ENCODE measurements at regions not wholly inside any gene's neighbourhood (a gene's known extent, or its start where the extent isn't known, plus 50 kb on each side); places are given as distances from the start of the nearest gene placed in this dataset.

DNA sequence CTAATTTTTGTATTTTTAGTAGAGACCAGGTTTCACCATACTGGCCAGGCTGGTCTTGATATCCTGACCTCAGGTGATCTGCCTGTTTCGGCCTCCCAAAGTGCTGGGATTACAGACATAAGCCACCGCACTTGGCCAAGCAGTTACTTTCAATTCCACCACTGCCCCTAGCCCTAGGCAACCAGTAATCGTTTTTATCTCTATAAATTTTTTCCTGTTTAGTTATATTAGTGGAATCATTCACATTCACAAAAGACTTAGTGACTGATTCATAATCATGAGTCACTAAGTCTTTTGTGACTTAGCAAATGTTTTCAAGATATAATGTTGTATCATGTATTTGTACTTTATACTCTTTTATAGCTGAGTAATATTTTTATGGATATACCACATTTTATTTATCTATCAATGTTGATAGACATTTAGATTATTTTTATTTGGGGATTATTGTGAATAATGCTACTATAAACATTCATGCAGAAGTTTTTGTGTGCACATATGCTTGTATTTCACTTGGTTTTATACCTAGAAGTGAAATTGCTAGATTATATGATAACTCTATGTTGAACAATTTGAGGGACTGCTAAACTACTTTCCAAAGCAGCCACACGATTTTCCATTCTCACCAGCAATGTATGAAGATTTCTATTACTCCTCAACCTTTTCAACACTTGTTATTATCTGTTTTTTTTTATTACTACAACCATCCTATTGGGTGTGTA lies 421.4 kb upstream of the ID4 start:
- Histone ChIP-seq H3K9me3 (ENCODE audit: low read length) (no peaks in the 10 kb centered on the region), H3F3A (ENCODE audit: insufficient read depth, low read length, poor library complexity, severe bottlenecking) (no peaks in the 10 kb centered on the region), H3K4me2 (ENCODE audit: low read length) (no peak overlapping the region), H3K9me2 (ENCODE audit: insufficient read depth, low read length) (no peaks in the 10 kb centered on the region), H3K36me3 (ENCODE audit: insufficient read depth, low read length) (no peaks in the 10 kb centered on the region), H4K20me1 (ENCODE audit: insufficient read depth) (no peaks in the 10 kb centered on the region), H3K4me3 (ENCODE audit: low read length) (no peak overlapping the region), H2AFZ (ENCODE audit: low read depth, low read length) (no peak overlapping the region), H3K27ac (ENCODE audit: low read length) (no peak overlapping the region), H3K27me3 (ENCODE audit: insufficient read depth, low read depth, low read length) (no peaks in the 10 kb centered on the region), H3K79me2 (replicated peaks; ENCODE audit: insufficient read depth, low read length) (no peaks in the 10 kb centered on the region), H3K9ac (ENCODE audit: low read length) (no peak overlapping the region)
- TF ChIP-seq REST (IDR thresholded peaks at IDR 0.05; ENCODE audit: borderline replicate concordance) (no peak), RAD21 (conservative IDR thresholded peaks at IDR 0.05) (no peak), EP300 (conservative IDR thresholded peaks at IDR 0.05; ENCODE audit: poor library complexity, severe bottlenecking) (no peak), TAF1 (IDR thresholded peaks at IDR 0.05; ENCODE audit: low read depth) (no peak), EZH2 (IDR thresholded peaks at IDR 0.05; ENCODE audit: borderline replicate concordance, insufficient read depth, low read length, poor library complexity, severe bottlenecking) (no peak), MXI1 (conservative IDR thresholded peaks at IDR 0.05; ENCODE audit: poor library complexity, severe bottlenecking) (no peak), POLR2AphosphoS5 (IDR thresholded peaks at IDR 0.05) (no peak), SMC3 (conservative IDR thresholded peaks at IDR 0.05; ENCODE audit: poor library complexity) (no peak)
- TF ChIP-seq, protein P1, sequence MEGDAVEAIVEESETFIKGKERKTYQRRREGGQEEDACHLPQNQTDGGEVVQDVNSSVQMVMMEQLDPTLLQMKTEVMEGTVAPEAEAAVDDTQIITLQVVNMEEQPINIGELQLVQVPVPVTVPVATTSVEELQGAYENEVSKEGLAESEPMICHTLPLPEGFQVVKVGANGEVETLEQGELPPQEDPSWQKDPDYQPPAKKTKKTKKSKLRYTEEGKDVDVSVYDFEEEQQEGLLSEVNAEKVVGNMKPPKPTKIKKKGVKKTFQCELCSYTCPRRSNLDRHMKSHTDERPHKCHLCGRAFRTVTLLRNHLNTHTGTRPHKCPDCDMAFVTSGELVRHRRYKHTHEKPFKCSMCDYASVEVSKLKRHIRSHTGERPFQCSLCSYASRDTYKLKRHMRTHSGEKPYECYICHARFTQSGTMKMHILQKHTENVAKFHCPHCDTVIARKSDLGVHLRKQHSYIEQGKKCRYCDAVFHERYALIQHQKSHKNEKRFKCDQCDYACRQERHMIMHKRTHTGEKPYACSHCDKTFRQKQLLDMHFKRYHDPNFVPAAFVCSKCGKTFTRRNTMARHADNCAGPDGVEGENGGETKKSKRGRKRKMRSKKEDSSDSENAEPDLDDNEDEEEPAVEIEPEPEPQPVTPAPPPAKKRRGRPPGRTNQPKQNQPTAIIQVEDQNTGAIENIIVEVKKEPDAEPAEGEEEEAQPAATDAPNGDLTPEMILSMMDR (IDR thresholded peaks at IDR 0.05; ENCODE audit: poor library complexity, severe bottlenecking) = no peak

DNA sequence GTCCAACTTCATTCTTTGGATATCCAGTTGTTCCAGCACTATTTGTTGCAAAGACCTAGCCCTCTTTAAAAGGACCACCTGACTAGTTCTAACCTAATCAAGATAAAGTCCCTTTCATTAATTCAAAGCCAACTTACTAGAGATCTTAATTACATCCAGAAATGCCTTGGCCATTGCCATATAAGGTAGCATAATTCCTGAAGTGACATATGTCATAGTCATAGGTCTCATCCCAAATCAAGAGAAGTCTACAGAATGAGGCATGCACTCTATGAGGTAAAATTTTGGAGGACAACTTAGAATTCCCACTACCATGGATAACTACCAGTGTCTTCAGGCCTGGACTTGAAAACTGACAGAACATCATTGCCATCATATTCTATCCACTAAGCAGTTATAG lies 420.4 kb upstream of the ID4 start:
- Histone ChIP-seq H3K4me2 (ENCODE audit: low read length) (no peak overlapping the region), H3K79me2 (replicated peaks; ENCODE audit: insufficient read depth, low read length) (no peaks in the 10 kb centered on the region), H3K4me3 (ENCODE audit: low read length) (no peak overlapping the region), H3F3A (ENCODE audit: insufficient read depth, low read length, poor library complexity, severe bottlenecking) (no peaks in the 10 kb centered on the region), H2AFZ (ENCODE audit: low read depth, low read length) (no peak overlapping the region), H3K36me3 (ENCODE audit: insufficient read depth, low read length) (no peaks in the 10 kb centered on the region), H3K9me3 (ENCODE audit: low read length) (no peaks in the 10 kb centered on the region), H3K9me2 (ENCODE audit: insufficient read depth, low read length) (no peaks in the 10 kb centered on the region), H4K20me1 (ENCODE audit: insufficient read depth) (no peaks in the 10 kb centered on the region), H3K27me3 (ENCODE audit: insufficient read depth, low read depth, low read length) (no peaks in the 10 kb centered on the region), H3K9ac (ENCODE audit: low read length) (no peak overlapping the region), H3K27ac (ENCODE audit: low read length) (no peak overlapping the region)
- TF ChIP-seq RAD21 (conservative IDR thresholded peaks at IDR 0.05) (no peak), POLR2AphosphoS5 (IDR thresholded peaks at IDR 0.05) (no peak), MXI1 (conservative IDR thresholded peaks at IDR 0.05; ENCODE audit: poor library complexity, severe bottlenecking) (no peak), TAF1 (IDR thresholded peaks at IDR 0.05; ENCODE audit: low read depth) (no peak), EP300 (conservative IDR thresholded peaks at IDR 0.05; ENCODE audit: poor library complexity, severe bottlenecking) (no peak), REST (IDR thresholded peaks at IDR 0.05; ENCODE audit: borderline replicate concordance) (no peak), SMC3 (conservative IDR thresholded peaks at IDR 0.05; ENCODE audit: poor library complexity) (no peak), EZH2 (IDR thresholded peaks at IDR 0.05; ENCODE audit: borderline replicate concordance, insufficient read depth, low read length, poor library complexity, severe bottlenecking) (no peak)
- TF ChIP-seq, protein P1 (IDR thresholded peaks at IDR 0.05; ENCODE audit: poor library complexity, severe bottlenecking) = no peak
